DOHH2 (cell line): ENCODE measurements at regions not wholly inside any gene's neighbourhood (a gene's known extent, or its start where the extent isn't known, plus 50 kb on each side); places are given as distances from the start of the nearest gene placed in this dataset.

Experiments used
- H3F3A ChIP-seq: fragments of 200-600 bp; sonication (generic), shearing (Covaris generic); 2 replicates; pipeline ENCODE4 v1.6.0; 2016; ENCODE audit warnings: antibody characterized with exemption, mild to moderate bottlenecking; ENCODE audit not compliant: control insufficient read depth, insufficient read depth
- H3K27ac ChIP-seq: fragments of 200-600 bp; sonication (generic); 2 replicates; pipeline ENCODE4 v1.5.1; 2014; ENCODE audit warnings: low read depth, mild to moderate bottlenecking, low read length, moderate library complexity
- H3K27me3 ChIP-seq: fragments of 200-600 bp; sonication (generic); 2 replicates; pipeline ENCODE4 v1.6.1; 2014; ENCODE audit warnings: mild to moderate bottlenecking, low read length, mixed read lengths; ENCODE audit not compliant: control insufficient read depth
- H3K36me3 ChIP-seq: fragments of 200-600 bp; sonication (generic); 2 replicates; pipeline ENCODE4 v1.6.1; 2014; ENCODE audit warnings: mild to moderate bottlenecking, low read length, moderate library complexity, mixed read lengths; ENCODE audit not compliant: control insufficient read depth
- H3K4me1 ChIP-seq: fragments of 200-600 bp; sonication (generic); 2 replicates; pipeline ENCODE4 v1.6.1; 2014; ENCODE audit warnings: mild to moderate bottlenecking, low read length, mixed read lengths; ENCODE audit not compliant: control insufficient read depth
- H3K4me2 ChIP-seq: fragments of 200-600 bp; sonication (generic); 2 replicates; pipeline ENCODE4 v1.6.0; 2014; ENCODE audit warnings: mild to moderate bottlenecking, low read length, moderate library complexity
- H3K4me3 ChIP-seq: fragments of 200-600 bp; sonication (generic); 2 replicates; pipeline ENCODE4 v1.5.1; 2014; ENCODE audit warnings: mild to moderate bottlenecking, low read length, mixed read lengths
- H3K79me2 ChIP-seq: fragments of 200-600 bp; sonication (generic); 2 replicates; pipeline ENCODE4 v1.6.1; 2014; ENCODE audit warnings: mild to moderate bottlenecking, low read length, mixed read lengths; ENCODE audit not compliant: control insufficient read depth
- H3K9me2 ChIP-seq: fragments of 200-600 bp; sonication (generic); replicated peaks from 2 replicates; pipeline ENCODE4 v1.6.1; 2014; ENCODE audit warnings: mild to moderate bottlenecking, low read length, mixed read lengths; ENCODE audit not compliant: control insufficient read depth
- H3K9me3 ChIP-seq: fragments of 200-600 bp; sonication (generic); 2 replicates; pipeline ENCODE4 v1.6.1; 2014; ENCODE audit warnings: antibody characterized with exemption, low read length, mixed read lengths; ENCODE audit not compliant: control insufficient read depth, insufficient read depth
- H4K20me1 ChIP-seq: fragments of 200-600 bp; sonication (generic); 2 replicates; pipeline ENCODE4 v1.6.0; 2014; ENCODE audit warnings: low read depth, mild to moderate bottlenecking, antibody characterized with exemption, low read length, moderate library complexity; ENCODE audit not compliant: control insufficient read depth, insufficient read depth
- CTCF ChIP-seq: fragments of 200-600 bp; sonication (generic); IDR thresholded peaks from one replicate; pipeline ENCODE4 v1.5.1; 2014; ENCODE audit warnings: antibody characterized with exemption, mild to moderate bottlenecking, low read depth, low read length; ENCODE audit not compliant: poor library complexity, severe bottlenecking
- EZH2phosphoT487 ChIP-seq: fragments of 200-600 bp; sonication (generic); IDR thresholded peaks from 2 replicates; pipeline ENCODE4 v1.6.1; 2017; ENCODE audit warnings: borderline replicate concordance, mild to moderate bottlenecking, antibody characterized with exemption, low read length, moderate library complexity, mixed read lengths

- H3K4me2 ChIP-seq = peak overlapping the region; percentile 39
- H3F3A ChIP-seq = peaks cover 9% of the 10 kb centered on the region
- peak overlapping the region; percentile 3; the same call in 1 of the 2 replicates for H3K4me3 ChIP-seq
- peaks cover 83% of the 10 kb centered on the region for H3K4me1 ChIP-seq
- no peaks in the 10 kb centered on the region for H3K27me3 ChIP-seq
- no peak overlapping the region for H3K27ac ChIP-seq
- TF ChIP-seq EZH2phosphoT487 = no peak
- TF ChIP-seq CTCF = no peak
- H3K9me2 ChIP-seq = no peaks in the 10 kb centered on the region
- no peaks in the 10 kb centered on the region for H3K9me3 ChIP-seq
- H4K20me1 ChIP-seq = peaks cover 32% of the 10 kb centered on the region; the same call in 1 of the 2 replicates
- peaks cover 95% of the 10 kb centered on the region for H3K79me2 ChIP-seq
- peaks cover 61% of the 10 kb centered on the region for H3K36me3 ChIP-seq
These were observed 293.3 kb upstream of the KLF14 start for GRCh38 chr7:131027287-131027773.

GRCh38 chr7:131028295-131028694 lies 294.3 kb upstream of the KLF14 start:
- peaks cover 98% of the 10 kb centered on the region for H3K79me2 ChIP-seq
- no peaks in the 10 kb centered on the region for H3K9me2 ChIP-seq
- H3K9me3 ChIP-seq = no peaks in the 10 kb centered on the region
- peaks cover 57% of the 10 kb centered on the region for H3K36me3 ChIP-seq
- H3F3A ChIP-seq = peaks cover 9% of the 10 kb centered on the region
- no peak overlapping the region for H3K4me2 ChIP-seq
- no peak overlapping the region for H3K27ac ChIP-seq
- peaks cover 32% of the 10 kb centered on the region; the same call in 1 of the 2 replicates for H4K20me1 ChIP-seq
- TF ChIP-seq CTCF (no peak), EZH2phosphoT487 (no peak)
- H3K4me3 ChIP-seq = no peak overlapping the region
- no peaks in the 10 kb centered on the region for H3K27me3 ChIP-seq
- H3K4me1 ChIP-seq = peaks cover 78% of the 10 kb centered on the region

GRCh38 chr7:131029002-131029401 lies 295.0 kb upstream of the KLF14 start:
- Histone ChIP-seq H3K4me2 (no peak overlapping the region), H3K27ac (no peak overlapping the region)

More at GRCh38 chr7:131029002-131029401, 295.0 kb upstream of the KLF14 start:
- peaks cover 77% of the 10 kb centered on the region for H3K4me1 ChIP-seq
- TF ChIP-seq CTCF = no peak
- TF ChIP-seq EZH2phosphoT487 = no peak
- no peaks in the 10 kb centered on the region for H3K9me2 ChIP-seq
- H3K9me3 ChIP-seq = no peaks in the 10 kb centered on the region
- no peaks in the 10 kb centered on the region for H3K27me3 ChIP-seq
- H3K79me2 ChIP-seq = peaks cover 98% of the 10 kb centered on the region
- peaks cover 32% of the 10 kb centered on the region; the same call in 1 of the 2 replicates for H4K20me1 ChIP-seq
- peaks cover 9% of the 10 kb centered on the region for H3F3A ChIP-seq
- no peak overlapping the region for H3K4me3 ChIP-seq
- H3K36me3 ChIP-seq = peaks cover 58% of the 10 kb centered on the region
